Left lung (tissue), 4 donors: ENCODE measurements at regions not wholly inside any gene's neighbourhood (a gene's known extent, or its start where the extent isn't known, plus 50 kb on each side); places are given as distances from the start of the nearest gene placed in this dataset.

ENCODE experiments used
- ATAC-seq: fragments of 200-7000 bp; cut with Tn5 transposase; one replicate; pipeline ENCODE4 v1.9.1; 2020; ENCODE audit warnings: moderate library complexity
- DNase-seq, 4 donors: peaks; one replicate each; pipeline ENCODE4 v3.0.0-alpha.2; 2013 to 2020
- H3K27ac ChIP-seq, 2 donors: fragments of 200-600 bp; sonication (generic) in 1 of 2; one replicate each; pipeline versions ENCODE4 v1.5.0 to v1.8.0; 2020 to 2021
- H3K27me3 ChIP-seq, 2 donors: fragments of 200-600 bp; sonication (generic) in 1 of 2; one replicate each; pipeline versions ENCODE4 v1.5.0 to v1.8.0; 2020 to 2021
- H3K36me3 ChIP-seq, 2 donors: fragments of 200-600 bp; sonication (generic) in 1 of 2; one replicate each; pipeline versions ENCODE4 v1.5.0 to v1.8.0; 2020 to 2021
- H3K4me1 ChIP-seq, 2 donors: fragments of 200-600 bp; one replicate each; pipeline ENCODE4 v1.8.0; 2021
- H3K4me3 ChIP-seq, 2 donors: fragments of 200-600 bp; sonication (generic) in 1 of 2; one replicate each; pipeline versions ENCODE4 v1.5.0 to v1.8.0; 2020 to 2021; ENCODE audit warnings: mild to moderate bottlenecking in 1 of 2
- H3K9me3 ChIP-seq, 2 donors: fragments of 200-600 bp; sonication (generic) in 1 of 2; one replicate each; pipeline versions ENCODE4 v1.5.0 to v1.8.0; 2020 to 2021
- intact Hi-C, 2 donors: fragments of 100-400 bp; cut with DNase I; formaldehyde crosslinking; loops; one replicate each; pipeline versions ENCODE4 v1.11.2 to v1.14.2; 2022
- TF ChIP-seq, protein P1 (sequence below), 2 donors: fragments of 200-600 bp; sonication (generic) in 1 of 2; IDR thresholded peaks; one replicate each; pipeline versions ENCODE4 v1.5.0 to v1.8.0; 2021; ENCODE audit warnings: antibody characterized with exemption in 2 of 2
- donor health status: DM: no; HTN: yes; CAD: no.
- donor health status: DM: no; HTN: no; CAD: no.

DNA sequence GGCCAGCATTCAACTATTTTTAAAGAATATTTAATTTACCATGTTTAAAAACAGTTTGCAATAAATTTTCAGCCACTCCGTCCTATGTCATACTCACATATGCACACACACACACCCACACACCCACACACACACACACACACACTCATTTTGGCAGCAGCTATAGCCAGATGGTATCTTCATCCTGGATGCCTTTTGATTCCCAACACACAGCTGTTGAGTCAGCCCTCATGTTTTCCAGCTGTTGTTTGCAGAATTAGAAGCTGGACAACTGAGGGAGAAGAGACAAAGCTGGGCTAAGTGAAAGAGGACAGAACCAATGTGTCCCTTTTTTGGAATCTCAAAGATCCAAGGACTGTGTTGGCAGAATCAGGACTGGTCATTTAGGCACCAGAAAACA is 80.0 kb upstream of the EGLN3 start:
- no peaks in the 10 kb centered on the region for H3K36me3 ChIP-seq
- H3K4me1 ChIP-seq = no peaks in the 10 kb centered on the region
- H3K9me3 ChIP-seq = no peaks in the 10 kb centered on the region
- no peak overlapping the region for H3K27ac ChIP-seq
- H3K4me3 ChIP-seq = no peak overlapping the region
- intact Hi-C loops = no loop called here
- DNase-seq (peak in 2 of 4 donors; percentile 91 to 94), ATAC-seq (peak; percentile 75)
- TF ChIP-seq, protein P1, sequence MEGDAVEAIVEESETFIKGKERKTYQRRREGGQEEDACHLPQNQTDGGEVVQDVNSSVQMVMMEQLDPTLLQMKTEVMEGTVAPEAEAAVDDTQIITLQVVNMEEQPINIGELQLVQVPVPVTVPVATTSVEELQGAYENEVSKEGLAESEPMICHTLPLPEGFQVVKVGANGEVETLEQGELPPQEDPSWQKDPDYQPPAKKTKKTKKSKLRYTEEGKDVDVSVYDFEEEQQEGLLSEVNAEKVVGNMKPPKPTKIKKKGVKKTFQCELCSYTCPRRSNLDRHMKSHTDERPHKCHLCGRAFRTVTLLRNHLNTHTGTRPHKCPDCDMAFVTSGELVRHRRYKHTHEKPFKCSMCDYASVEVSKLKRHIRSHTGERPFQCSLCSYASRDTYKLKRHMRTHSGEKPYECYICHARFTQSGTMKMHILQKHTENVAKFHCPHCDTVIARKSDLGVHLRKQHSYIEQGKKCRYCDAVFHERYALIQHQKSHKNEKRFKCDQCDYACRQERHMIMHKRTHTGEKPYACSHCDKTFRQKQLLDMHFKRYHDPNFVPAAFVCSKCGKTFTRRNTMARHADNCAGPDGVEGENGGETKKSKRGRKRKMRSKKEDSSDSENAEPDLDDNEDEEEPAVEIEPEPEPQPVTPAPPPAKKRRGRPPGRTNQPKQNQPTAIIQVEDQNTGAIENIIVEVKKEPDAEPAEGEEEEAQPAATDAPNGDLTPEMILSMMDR (IDR thresholded peaks at IDR 0.05) = no peak
- H3K27me3 ChIP-seq = no peaks in the 10 kb centered on the region

DNA sequence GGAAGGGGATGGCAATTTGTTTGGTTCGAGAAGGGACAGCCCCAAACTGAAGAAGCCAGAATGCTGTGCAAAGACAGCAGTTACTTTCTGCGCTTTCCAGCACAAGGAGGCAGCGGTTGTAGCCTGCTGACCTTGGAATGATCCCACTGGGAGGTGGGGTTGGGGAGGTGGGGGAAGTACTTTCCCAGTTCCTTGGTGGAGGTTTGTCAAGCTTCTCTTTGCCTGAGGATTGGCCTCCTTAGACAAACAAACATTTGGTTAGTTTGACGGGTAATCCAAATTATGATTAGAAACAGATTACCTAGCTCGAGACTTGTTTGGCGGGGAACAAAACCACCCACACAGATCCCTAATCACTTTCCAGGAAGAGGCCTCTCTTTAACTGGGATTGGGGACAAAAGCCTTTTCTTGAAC is 79.1 kb upstream of the EGLN3 start:
- DNase-seq (peak in 1 of 4 donors; percentile 74), ATAC-seq (peak; percentile 51)
- TF ChIP-seq, protein P1 (IDR thresholded peaks at IDR 0.05) = no peak
- intact Hi-C loops = no loop called here
- Histone ChIP-seq H3K27ac (peak overlapping the region in 1 of 2 donors; percentile 42), H3K4me3 (no peak overlapping the region), H3K36me3 (no peaks in the 10 kb centered on the region), H3K4me1 (no peaks in the 10 kb centered on the region), H3K27me3 (no peaks in the 10 kb centered on the region), H3K9me3 (no peaks in the 10 kb centered on the region)

DNA sequence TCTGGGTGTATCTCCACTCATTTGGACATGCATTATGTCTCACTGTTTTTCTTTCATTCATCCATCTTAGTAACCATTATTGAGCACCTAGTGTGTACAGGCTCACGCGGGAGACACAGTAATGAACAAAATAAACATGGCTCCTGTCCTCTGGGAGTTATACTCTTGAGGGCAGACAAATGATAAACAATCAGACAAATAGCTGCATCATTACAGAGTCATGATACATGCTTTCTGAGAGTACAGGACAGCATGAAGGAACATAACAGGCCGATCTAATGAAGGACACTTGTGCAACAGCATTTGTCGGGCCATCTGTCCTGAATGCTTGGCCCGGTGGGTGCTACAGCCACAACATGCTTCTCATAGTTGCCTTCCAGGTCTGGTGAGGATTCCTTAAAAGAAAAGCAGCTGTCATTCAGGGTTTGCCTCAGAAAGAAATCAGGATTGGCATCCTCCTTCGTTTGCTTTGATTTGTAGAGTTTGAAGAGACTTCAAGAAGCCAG is 77.2 kb upstream of the EGLN3 start:
- Histone ChIP-seq H3K36me3 (no peaks in the 10 kb centered on the region), H3K27ac (no peak overlapping the region), H3K4me3 (no peak overlapping the region), H3K9me3 (no peaks in the 10 kb centered on the region), H3K27me3 (no peaks in the 10 kb centered on the region), H3K4me1 (no peaks in the 10 kb centered on the region)
- DNase-seq (no peak), ATAC-seq (no peak)
- intact Hi-C loops = no loop called here
- TF ChIP-seq, protein P1 (IDR thresholded peaks at IDR 0.05) = no peak

DNA sequence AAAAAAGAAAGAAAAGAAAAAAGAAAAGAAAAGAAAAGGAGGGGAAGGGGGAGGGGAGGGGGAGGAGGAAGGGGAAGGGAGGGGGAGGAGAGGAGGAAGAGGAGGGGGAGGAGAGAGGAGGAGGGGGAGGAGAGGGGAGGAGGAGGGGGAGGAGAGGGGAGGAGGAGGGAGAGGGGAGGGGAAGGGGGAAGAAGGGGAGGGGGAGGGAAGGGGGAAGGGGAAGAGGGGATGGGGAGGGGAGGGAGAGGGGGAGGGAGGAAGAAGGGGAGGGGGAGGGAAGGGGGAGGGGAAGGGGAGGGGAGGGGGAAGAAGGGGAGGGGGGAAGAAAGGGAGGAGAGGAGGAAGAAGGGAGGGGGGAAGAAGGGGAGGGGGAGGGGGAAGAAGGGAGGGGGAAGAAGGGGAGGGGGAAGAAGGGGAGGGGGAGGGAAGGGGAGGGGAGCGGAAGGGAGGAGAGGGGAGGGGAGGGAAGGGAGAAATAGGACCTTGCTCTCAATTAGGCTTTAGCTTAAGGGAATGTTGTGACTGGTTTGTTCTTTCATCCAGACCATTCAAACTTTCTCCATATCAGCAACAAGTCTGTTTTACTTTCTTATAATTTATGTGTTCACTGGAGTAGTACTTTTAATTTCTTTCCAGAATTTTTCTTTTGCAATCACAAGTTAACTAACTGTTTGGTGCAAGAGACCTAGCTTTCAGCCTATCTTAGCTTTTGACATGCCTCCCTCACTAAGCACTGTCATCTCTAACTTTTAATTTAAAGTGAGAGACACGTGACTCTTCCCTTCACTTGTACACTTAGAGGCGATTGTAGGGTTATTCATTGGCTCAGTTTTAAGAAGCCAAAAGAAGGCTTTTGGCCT is 76.5 kb upstream of the EGLN3 start:
- peak in 1 of 4 donors; percentile 26 for DNase-seq
- intact Hi-C loops = no loop called here
- Histone ChIP-seq H3K36me3 (no peaks in the 10 kb centered on the region), H3K9me3 (no peaks in the 10 kb centered on the region), H3K27ac (no peak overlapping the region), H3K4me1 (no peaks in the 10 kb centered on the region), H3K4me3 (no peak overlapping the region), H3K27me3 (no peaks in the 10 kb centered on the region)
- ATAC-seq = no peak
- TF ChIP-seq, protein P1 (IDR thresholded peaks at IDR 0.05) = no peak

DNA sequence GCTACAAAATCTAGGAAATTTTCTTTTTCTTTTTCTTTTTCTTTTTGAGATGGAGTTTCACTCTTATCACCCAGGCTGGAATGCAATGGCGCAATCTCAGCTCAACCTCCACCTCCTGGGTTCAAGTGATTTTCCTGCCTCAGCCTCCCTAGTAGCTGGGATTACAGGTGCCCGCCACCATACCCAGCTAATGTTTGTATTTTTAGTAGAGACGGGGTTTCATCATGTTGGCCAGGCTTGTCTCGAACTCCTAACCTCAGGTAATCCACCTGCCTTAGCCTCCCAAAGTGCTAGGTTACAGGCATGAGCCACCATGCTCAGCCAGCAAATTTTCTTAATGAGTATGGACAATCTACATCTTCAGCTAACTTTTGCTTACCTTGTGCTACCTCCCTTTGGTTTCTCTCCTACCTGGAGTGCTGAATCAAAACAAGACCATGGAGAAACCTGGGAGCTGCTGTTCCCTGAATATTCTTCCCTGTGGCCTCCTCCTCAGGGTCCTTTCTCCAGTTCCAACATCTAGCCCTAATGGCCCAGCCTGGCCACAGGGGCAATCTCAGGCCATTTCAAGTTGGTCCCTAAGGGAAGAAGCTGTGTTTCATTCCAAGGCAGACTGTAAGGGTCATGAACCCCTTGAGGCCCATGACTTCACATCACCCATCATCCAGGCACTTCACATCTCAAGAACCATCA is 74.6 kb upstream of the EGLN3 start:
- TF ChIP-seq, protein P1 (IDR thresholded peaks at IDR 0.05) = no peak
- intact Hi-C loops = no loop called here
- Histone ChIP-seq H3K4me1 (no peaks in the 10 kb centered on the region), H3K36me3 (no peaks in the 10 kb centered on the region), H3K4me3 (no peak overlapping the region), H3K27ac (no peak overlapping the region), H3K9me3 (no peaks in the 10 kb centered on the region), H3K27me3 (no peaks in the 10 kb centered on the region)
- DNase-seq = no peak
- ATAC-seq = no peak
